B cell (primary cell): ENCODE measurements at regions not wholly inside any gene's neighbourhood (a gene's known extent, or its start where the extent isn't known, plus 50 kb on each side); places are given as distances from the start of the nearest gene placed in this dataset.

ENCODE experiments used
- CTCF ChIP-seq: fragments of 200-600 bp; IDR thresholded peaks from one replicate; pipeline ENCODE4 v1.8.0; 2022; ENCODE audit warnings: antibody characterized with exemption, mild to moderate bottlenecking
- EZH2 ChIP-seq: IDR thresholded peaks from 2 replicates; pipeline ENCODE4 v1.6.1; 2012; ENCODE audit warnings: borderline replicate concordance, low read depth, mild to moderate bottlenecking, moderate library complexity, low read length; ENCODE audit not compliant: insufficient read depth, poor library complexity, severe bottlenecking

GRCh38 chr1:98157524-98158313, 236.9 kb upstream of the DPYD start:
- TF ChIP-seq CTCF (no peak), EZH2 (no peak)
